Adrenal gland (tissue), 9 donors: ENCODE measurements at regions not wholly inside any gene's neighbourhood (a gene's known extent, or its start where the extent isn't known, plus 50 kb on each side); places are given as distances from the start of the nearest gene placed in this dataset.
"Not testable (repeated sequence)": the region's sequence is repeated elsewhere in the genome, so short reads cannot be mapped to it uniquely, and the experiment has no call there.

Experiments
- DNase-seq, 7 donors: peaks; one replicate each; pipeline ENCODE4 v3.0.0-alpha.2; 2019 to 2020
- H3K27ac ChIP-seq, 5 donors: fragments of 200-600 bp; sonication (generic) in 4 of 5; 1 replicate in 3 of 5; 2 replicates in 2 of 5; pipeline versions ENCODE4 v1.5.1 to v1.8.0; 2016 to 2020; ENCODE audit warnings: mild to moderate bottlenecking in 1 of 5
- H3K27me3 ChIP-seq: fragments of 200-600 bp; 2 replicates; pipeline ENCODE4 v1.8.0; 2021
- H3K36me3 ChIP-seq, 2 donors: fragments of 200-600 bp; replicated peaks in 1 of 2; 1 replicate in 1 of 2; 2 replicates in 1 of 2; pipeline versions ENCODE4 v1.5.1 to v1.8.0; 2018 to 2022
- H3K4me1 ChIP-seq, 2 donors: fragments of 200-600 bp; replicated peaks in 1 of 2; 1 replicate in 1 of 2; 2 replicates in 1 of 2; pipeline versions ENCODE4 v1.5.1 to v1.8.0; 2018 to 2021
- H3K4me3 ChIP-seq, 4 donors: fragments of 200-600 bp; sonication (generic) in 3 of 4; one replicate each; pipeline ENCODE4 v1.5.1; 2016 to 2018
- H3K9me3 ChIP-seq, 3 donors: fragments of 200-600 bp; sonication (generic) in 1 of 3; replicated peaks in 1 of 3; 1 replicate in 2 of 3; 2 replicates in 1 of 3; pipeline versions ENCODE4 v1.5.1 to v1.8.0; 2016 to 2021
- CTCF ChIP-seq, 6 experiments: fragments of 450-650 bp in 4 of 6; fragments of 200-600 bp in 2 of 6; sonication (generic) in 1 of 6; IDR thresholded peaks; 1 replicate in 5 of 6; 2 replicates in 1 of 6; pipeline versions ENCODE4 v1.5.1 to v1.8.0; 2016 to 2021; ENCODE audit warnings: antibody characterized with exemption in 6 of 6, mild to moderate bottlenecking in 2 of 6, moderate library complexity in 1 of 6
- POLR2A ChIP-seq, 2 donors: fragments of 450-650 bp; IDR thresholded peaks; one replicate each; pipeline ENCODE4 v1.6.1; 2017; ENCODE audit warnings: antibody characterized with exemption in 2 of 2, mild to moderate bottlenecking in 2 of 2, moderate library complexity in 1 of 2
- WGBS, 4 donors: extraction: QIAGEN DNeasy Blood & Tissue Kit in 2 of 4; methylation state at CpG; one replicate each; pipeline versions ENCODE4 v1.1.5 to v1.1.7; 2013 to 2017; 5-methylcytosine and 5-hydroxymethylcytosine counted together
- intact Hi-C, 2 donors: fragments of 100-400 bp; cut with DNase I; formaldehyde crosslinking; loops; one replicate each; pipeline versions ENCODE4 v1.14.1 to v1.15.0; 2022 to 2023
- donor health status: healthy with polysubstance abuse.
- donor health status: Bipolar disorder and iron deficiency.
- donor health status: DM: yes; HTN: yes; CAD: no.
- donor health status: DM: no; HTN: no; CAD: no.
- donor health status: DM: no; HTN: no; CAD: no.

GRCh38 chr7:131937868-131938267 lies 381.4 kb upstream of the PODXL start:
- Histone ChIP-seq H3K27ac (no peak overlapping the region), H3K9me3 (no peaks in the 10 kb centered on the region), H3K36me3 (no peaks in the 10 kb centered on the region), H3K4me3 (no peak overlapping the region), H3K4me1 (no peaks in the 10 kb centered on the region), H3K27me3 (no peaks in the 10 kb centered on the region)
- TF ChIP-seq POLR2A (IDR thresholded peaks at IDR 0.05) (no peak), CTCF (IDR thresholded peaks at IDR 0.05) (no peak)
- no peak for DNase-seq
- WGBS, 4 donors = 74 to 82% (median 78%) methylated on average over 2 of the region's 2 CpGs
- intact Hi-C loops = no loop called here

DNA sequence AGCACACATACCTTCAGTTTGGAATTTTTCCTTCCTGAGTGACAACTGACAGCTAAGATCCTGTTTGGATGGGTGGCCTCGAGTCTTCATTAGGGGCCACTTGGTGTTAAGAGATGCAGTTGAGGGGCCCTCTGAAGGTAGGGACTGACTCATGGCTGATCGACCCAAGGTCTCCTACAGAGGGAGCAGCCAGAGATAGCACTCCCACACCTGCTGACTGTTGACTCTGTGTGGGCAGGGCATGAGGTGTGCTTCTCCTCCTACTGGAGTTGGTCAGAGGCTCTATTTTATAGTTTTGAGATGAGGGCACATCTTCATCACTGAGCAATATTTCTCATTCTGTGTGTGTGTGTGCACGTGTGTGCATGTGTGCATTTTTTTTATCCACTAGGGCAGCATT lies 378.8 kb upstream of the PODXL start:
- no peak overlapping the region for H3K27ac ChIP-seq
- 45 to 57% (median 55%) methylated on average over 2 to 3 of the region's 3 CpGs for WGBS, 4 donors
- TF ChIP-seq POLR2A (IDR thresholded peaks at IDR 0.05) = no peak
- TF ChIP-seq CTCF (IDR thresholded peaks at IDR 0.05) = no peak
- no peak for DNase-seq
- H3K4me3 ChIP-seq = no peak overlapping the region
- intact Hi-C loops = no loop called here
- no peaks in the 10 kb centered on the region for H3K36me3 ChIP-seq
- H3K9me3 ChIP-seq = no peaks in the 10 kb centered on the region
- H3K27me3 ChIP-seq = no peaks in the 10 kb centered on the region
- H3K4me1 ChIP-seq = no peaks in the 10 kb centered on the region

DNA sequence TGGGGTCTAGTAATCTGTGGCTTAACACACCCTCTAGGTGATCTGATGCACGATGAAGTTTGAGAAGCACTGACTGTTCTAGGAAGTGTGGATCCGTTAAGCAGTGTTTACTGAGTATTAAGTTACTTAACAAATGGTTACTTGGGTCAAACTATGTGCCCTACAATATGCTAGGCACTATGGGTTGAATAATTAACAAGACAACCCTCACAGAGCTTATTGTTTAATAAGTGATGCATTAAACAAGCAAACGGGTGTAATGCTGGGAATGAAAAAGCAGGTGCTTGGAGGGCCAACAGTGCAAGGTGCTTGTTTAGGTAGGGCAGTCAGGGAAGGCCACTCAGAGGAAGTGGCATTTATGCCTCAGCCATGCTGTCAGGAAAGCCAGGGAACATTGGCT lies 378.0 kb upstream of the PODXL start:
- no peak for DNase-seq
- intact Hi-C loops = no loop called here
- WGBS, 4 donors = 38 to 64% (median 57%) methylated on average over 3 of the region's 3 CpGs
- Histone ChIP-seq H3K9me3 (no peaks in the 10 kb centered on the region), H3K4me1 (no peaks in the 10 kb centered on the region), H3K27me3 (no peaks in the 10 kb centered on the region), H3K27ac (no peak overlapping the region), H3K36me3 (no peaks in the 10 kb centered on the region), H3K4me3 (no peak overlapping the region)
- TF ChIP-seq POLR2A (IDR thresholded peaks at IDR 0.05) (no peak), CTCF (IDR thresholded peaks at IDR 0.05) (no peak)

- TF ChIP-seq POLR2A (IDR thresholded peaks at IDR 0.05) (no peak), CTCF (IDR thresholded peaks at IDR 0.05) (no peak)
- DNase-seq = no peak
- Histone ChIP-seq H3K27ac (no peak overlapping the region), H3K4me1 (no peaks in the 10 kb centered on the region), H3K36me3 (no peaks in the 10 kb centered on the region), H3K4me3 (no peak overlapping the region), H3K9me3 (no peaks in the 10 kb centered on the region), H3K27me3 (no peaks in the 10 kb centered on the region)
- intact Hi-C loops = no loop called here
- WGBS, 4 donors = 60 to 75% (median 69%) methylated on average over 6 of the region's 6 CpGs
Observed at GRCh38 chr7:131933751-131934289, 377.4 kb upstream of the PODXL start.

- H3K27ac ChIP-seq, intact Hi-C loops, DNase-seq, H3K4me3 ChIP-seq, H3K9me3 ChIP-seq, H3K27me3 ChIP-seq, H3K36me3 ChIP-seq, H3K4me1 ChIP-seq: not testable (repeated sequence)
- WGBS, 4 donors = 75 to 91% (median 88%) methylated on average over 2 of the region's 2 CpGs
Observed at GRCh38 chr7:131933219-131933618, 376.8 kb upstream of the PODXL start.
